HG02870 (cell line): ENCODE measurements at regions not wholly inside any gene's neighbourhood (a gene's known extent, or its start where the extent isn't known, plus 50 kb on each side); places are given as distances from the start of the nearest gene placed in this dataset.

ENCODE experiments used
- ATAC-seq: cut with Tn5 transposase; IDR thresholded peaks from one replicate; pipeline ENCODE4 v1.9.1; 2021; ENCODE audit warnings: mild to moderate bottlenecking, moderate library complexity; ENCODE audit not compliant: unreplicated experiment

- ATAC-seq = no peak
These were observed 571.6 kb upstream of the NOX3 start for GRCh38 chr6:156027248-156027626.

GRCh38 chr6:156026486-156027247, 571.0 kb upstream of the NOX3 start:
- no peak for ATAC-seq

GRCh38 chr6:156024339-156024738, 568.7 kb upstream of the NOX3 start:
- no peak for ATAC-seq

GRCh38 chr6:156021746-156022396, 566.2 kb upstream of the NOX3 start:
- no peak for ATAC-seq

- ATAC-seq = no peak
These were observed 562.2 kb upstream of the NOX3 start for GRCh38 chr6:156017838-156018237.

GRCh38 chr6:156016186-156016976, 560.7 kb upstream of the NOX3 start:
- no peak for ATAC-seq

- ATAC-seq = no peak
These were observed 557.5 kb upstream of the NOX3 start for GRCh38 chr6:156013155-156013554.

- no peak for ATAC-seq
These were observed 554.0 kb upstream of the NOX3 start for GRCh38 chr6:156009656-156010055.

GRCh38 chr6:156004796-156005195, 549.2 kb upstream of the NOX3 start:
- no peak for ATAC-seq

GRCh38 chr6:155996151-155996550, 540.5 kb upstream of the NOX3 start:
- no peak for ATAC-seq

GRCh38 chr6:155995281-155995680, 539.6 kb upstream of the NOX3 start:
- no peak for ATAC-seq

GRCh38 chr6:155994086-155994485, 538.4 kb upstream of the NOX3 start:
- no peak for ATAC-seq

- ATAC-seq = no peak
These were observed 537.6 kb upstream of the NOX3 start for GRCh38 chr6:155993240-155993639.

GRCh38 chr6:155985660-155986138, 530.1 kb upstream of the NOX3 start:
- no peak for ATAC-seq

GRCh38 chr6:155980768-155981079, 525.1 kb upstream of the NOX3 start:
- no peak for ATAC-seq

- no peak for ATAC-seq
These were observed 524.6 kb upstream of the NOX3 start for GRCh38 chr6:155980014-155980767.

GRCh38 chr6:155975506-155975905, 519.9 kb upstream of the NOX3 start:
- ATAC-seq = no peak

GRCh38 chr6:155974811-155975323, 519.2 kb upstream of the NOX3 start:
- ATAC-seq = no peak

- no peak for ATAC-seq
These were observed 518.7 kb upstream of the NOX3 start for GRCh38 chr6:155974359-155974758.

GRCh38 chr6:155970876-155971708, 515.5 kb upstream of the NOX3 start:
- ATAC-seq = no peak
